Adrenal gland (tissue), 5 donors: ENCODE measurements at regions not wholly inside any gene's neighbourhood (a gene's known extent, or its start where the extent isn't known, plus 50 kb on each side); places are given as distances from the start of the nearest gene placed in this dataset.

Experiments
- CTCF ChIP-seq, 6 experiments: fragments of 450-650 bp in 4 of 6; fragments of 200-600 bp in 2 of 6; sonication (generic) in 1 of 6; IDR thresholded peaks; 1 replicate in 5 of 6; 2 replicates in 1 of 6; pipeline versions ENCODE4 v1.5.1 to v1.8.0; 2016 to 2021; ENCODE audit warnings: antibody characterized with exemption in 6 of 6, mild to moderate bottlenecking in 2 of 6, moderate library complexity in 1 of 6
- POLR2A ChIP-seq, 2 donors: fragments of 450-650 bp; IDR thresholded peaks; one replicate each; pipeline ENCODE4 v1.6.1; 2017; ENCODE audit warnings: antibody characterized with exemption in 2 of 2, mild to moderate bottlenecking in 2 of 2, moderate library complexity in 1 of 2
- donor health status: DM: no; HTN: no; CAD: no.

- no peak for TF ChIP-seq CTCF (IDR thresholded peaks at IDR 0.05)
- TF ChIP-seq POLR2A (IDR thresholded peaks at IDR 0.05), result no peak
Observed at GRCh38 chr1:195933835-195934234, 674.4 kb downstream of the KCNT2 start.
